ENCODE measurements at regions not wholly inside any gene's neighbourhood (a gene's known extent, or its start where the extent isn't known, plus 50 kb on each side); places are given as distances from the start of the nearest gene placed in this dataset.
"Not testable (repeated sequence)": the region's sequence is repeated elsewhere in the genome, so short reads cannot be mapped to it uniquely, and the experiment has no call there.

DNA sequence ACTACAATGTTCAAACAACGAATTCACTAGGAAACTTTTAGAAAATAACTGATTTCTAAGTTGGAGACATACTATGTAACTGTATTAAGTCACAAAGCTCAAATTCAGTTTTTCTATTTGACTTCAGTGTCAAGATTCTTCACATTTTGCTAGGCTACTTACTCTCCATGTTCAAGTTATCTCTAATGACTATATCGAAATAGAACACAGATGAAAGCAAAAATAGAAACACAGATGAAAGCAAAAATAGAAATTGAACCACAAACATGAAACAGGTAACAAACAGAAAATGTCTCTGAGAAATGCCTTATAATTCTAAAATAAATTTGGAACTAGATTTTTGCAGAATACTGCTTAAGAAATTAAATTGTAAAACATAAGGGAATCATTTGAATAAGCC, 113.5 kb downstream of the SPDYE17 start:
- DNase-seq: not testable (repeated sequence)

- not testable (repeated sequence) for DNase-seq
These were observed 117.8 kb downstream of the SPDYE17 start for GRCh38 chr7:76914361-76914760.

DNA sequence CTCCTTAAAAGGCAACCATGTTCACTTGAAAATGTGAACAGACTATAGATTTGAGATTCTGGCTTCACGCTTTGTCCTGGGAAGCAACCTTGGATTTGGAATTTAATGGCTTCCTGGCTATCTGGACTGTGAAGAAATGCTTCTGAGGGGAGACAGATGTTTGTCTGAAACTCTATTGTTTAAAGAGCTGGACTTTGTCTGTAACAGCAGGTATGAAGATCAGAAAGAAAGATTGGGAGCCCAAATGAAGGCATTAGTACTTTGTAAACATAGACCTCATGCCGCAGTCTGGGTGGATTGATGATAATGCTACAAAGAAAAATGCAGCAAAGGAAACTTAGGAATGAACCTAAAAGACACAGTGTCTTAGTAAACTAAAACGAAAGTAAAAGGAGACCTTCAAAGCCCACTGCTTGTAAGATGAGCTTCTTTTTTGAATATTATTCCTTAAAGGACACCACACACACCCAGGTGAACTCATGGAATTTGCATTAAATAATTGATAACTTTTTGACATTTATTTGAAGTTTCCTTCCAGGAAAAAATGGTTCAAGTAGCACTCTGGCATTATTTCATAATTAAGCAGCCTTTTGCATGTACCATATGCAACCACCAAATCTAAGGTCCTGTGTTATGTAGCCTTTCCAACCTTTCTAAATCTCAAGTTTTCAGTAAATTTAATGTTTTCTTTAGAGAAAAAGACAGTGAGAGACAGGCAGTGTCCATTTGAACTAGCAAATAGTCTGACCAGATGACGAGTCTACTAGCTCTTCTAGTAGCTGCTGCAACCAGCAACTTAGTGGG, 119.9 kb downstream of the SPDYE17 start:
- not testable (repeated sequence) for DNase-seq

DNA sequence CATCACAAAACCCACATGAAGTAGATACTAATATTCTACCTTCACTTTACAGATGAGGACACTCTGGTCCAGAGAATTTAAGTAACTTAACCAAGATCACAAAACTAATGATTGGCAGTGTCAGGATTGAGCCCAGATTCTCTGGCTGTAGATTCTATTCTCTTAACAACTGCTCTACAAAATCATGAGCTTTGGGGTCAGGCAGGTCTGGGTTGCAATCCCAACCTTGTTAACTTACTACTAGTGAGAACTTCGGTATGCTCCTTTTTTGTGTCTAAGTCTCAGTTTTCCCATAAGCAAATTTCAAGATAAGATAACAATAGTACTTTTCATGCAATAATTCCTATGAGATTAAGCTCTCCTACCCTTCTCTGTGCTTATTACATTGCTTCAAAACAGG, 127.5 kb downstream of the SPDYE17 start:
- not testable (repeated sequence) for DNase-seq

- not testable (repeated sequence) for DNase-seq
These were observed 130.0 kb downstream of the SPDYE17 start for GRCh38 chr7:76901944-76902710.

DNA sequence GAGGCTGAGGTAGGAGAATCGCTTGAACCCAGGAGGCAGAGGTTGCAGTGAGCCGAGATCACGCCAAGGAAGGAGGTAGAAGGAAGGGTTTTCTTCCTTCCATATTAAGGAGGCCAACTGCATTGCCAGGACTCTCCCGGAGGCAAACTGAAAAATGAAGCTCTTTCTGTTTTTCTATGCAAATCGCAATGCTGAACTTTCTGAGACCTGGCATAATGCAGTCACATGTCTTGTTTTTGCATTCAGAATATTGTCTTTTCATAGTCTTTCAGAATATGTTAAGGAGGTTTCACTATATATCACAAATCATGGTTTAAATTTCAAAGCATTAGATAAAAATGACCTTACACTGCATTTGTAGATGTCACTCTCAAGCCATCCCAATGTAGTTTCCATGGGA, 133.4 kb downstream of the SPDYE17 start:
- not testable (repeated sequence) for DNase-seq

DNA sequence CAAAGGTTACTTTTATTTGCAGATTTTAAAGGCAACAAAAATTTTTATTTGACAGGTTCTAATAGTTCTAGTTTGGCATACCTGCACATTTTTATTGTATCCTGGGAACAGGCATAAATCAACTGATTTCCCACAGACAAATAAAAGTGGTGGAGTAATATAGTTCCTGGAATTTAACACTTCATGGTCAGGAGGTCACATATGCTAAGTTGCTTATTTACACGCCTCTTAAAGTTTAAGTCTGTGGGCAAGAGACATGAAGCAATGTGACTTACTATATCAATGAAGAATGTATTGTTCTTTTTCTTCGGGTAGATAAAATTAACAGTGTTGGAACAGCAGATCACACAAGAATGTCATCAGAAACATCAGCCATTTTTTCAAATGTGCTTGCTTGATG, 135.2 kb downstream of the SPDYE17 start:
- not testable (repeated sequence) for DNase-seq

GRCh38 chr7:76895696-76896095, 136.5 kb downstream of the SPDYE17 start:
- not testable (repeated sequence) for DNase-seq

- not testable (repeated sequence) for DNase-seq
These were observed 140.4 kb downstream of the SPDYE17 start for GRCh38 chr7:76891771-76892170.

- not testable (repeated sequence) for DNase-seq
These were observed 152.3 kb downstream of the SPDYE17 start for GRCh38 chr7:76879733-76880288.

- DNase-seq: not testable (repeated sequence)
These were observed 156.4 kb downstream of the SPDYE17 start for GRCh38 chr7:76875760-76876159.

DNA sequence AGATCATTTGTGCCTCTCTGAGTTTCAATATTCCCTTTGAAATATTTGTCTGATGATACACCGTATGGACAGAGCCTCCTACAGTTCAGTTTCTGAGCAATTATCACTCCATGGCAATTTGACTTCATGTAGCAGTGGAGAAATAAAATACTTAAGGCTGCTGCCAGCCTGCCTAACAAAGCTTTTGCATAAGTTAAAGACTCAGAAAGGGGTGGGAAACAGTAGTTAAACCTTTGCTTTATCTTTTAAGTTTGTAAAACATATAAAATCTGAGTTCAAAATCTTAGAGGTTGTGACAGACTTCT, 161.7 kb downstream of the SPDYE17 start:
- not testable (repeated sequence) for DNase-seq

GRCh38 chr7:76867364-76867889, 164.7 kb downstream of the SPDYE17 start:
- DNase-seq: not testable (repeated sequence)

DNA sequence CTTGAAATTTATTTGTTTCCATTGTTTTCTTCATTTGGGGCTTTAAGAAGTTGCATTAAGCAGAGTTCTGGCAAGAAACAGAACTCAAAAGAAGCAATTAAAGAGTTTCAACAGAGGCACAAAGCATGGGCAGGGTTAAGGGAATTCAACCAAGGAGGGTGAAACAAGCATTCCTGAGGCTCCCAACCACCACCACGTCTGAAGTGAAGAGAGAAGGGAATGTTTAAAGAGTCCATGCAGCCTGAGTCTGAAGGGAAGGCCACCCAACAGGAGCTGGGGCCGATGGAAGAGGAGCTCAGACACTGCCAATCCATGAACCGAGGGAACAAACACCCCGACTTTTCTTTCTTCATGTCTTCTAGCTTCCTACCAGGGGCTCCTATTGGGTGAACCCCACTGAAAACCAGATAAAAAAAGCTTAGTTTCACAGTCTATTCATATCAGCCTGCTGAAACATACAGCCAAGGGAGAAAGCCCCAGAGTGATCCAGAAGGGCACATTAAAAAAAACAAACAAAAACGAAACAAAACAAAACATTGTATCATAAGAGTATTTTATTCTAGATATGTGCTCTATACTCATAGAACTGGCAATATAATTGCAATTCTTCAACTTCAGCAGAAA, 168.9 kb downstream of the SPDYE17 start:
- not testable (repeated sequence) for DNase-seq

- DNase-seq: not testable (repeated sequence)
These were observed 169.9 kb downstream of the SPDYE17 start for GRCh38 chr7:76862241-76862640.

DNA sequence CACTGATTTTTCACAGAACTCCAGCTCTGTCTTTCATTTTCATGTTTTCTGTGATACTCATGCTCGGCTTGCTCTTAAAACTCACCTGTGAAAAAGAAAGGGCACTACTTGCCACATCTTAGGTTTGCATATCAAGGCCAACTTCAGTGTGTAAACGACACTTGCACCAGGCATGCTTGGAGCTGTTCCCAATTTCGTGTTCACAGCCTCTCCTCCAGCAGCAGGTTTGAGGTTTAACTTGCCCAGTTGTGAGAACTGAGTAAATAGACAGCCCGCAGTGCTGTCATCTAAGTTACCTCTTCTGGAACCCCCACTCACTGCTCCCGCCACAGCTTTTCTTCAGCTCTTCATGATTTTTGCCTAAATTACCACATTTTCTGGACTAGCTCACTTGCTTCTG, 172.2 kb downstream of the SPDYE17 start:
- not testable (repeated sequence) for DNase-seq

GRCh38 chr7:76854631-76855030, 177.5 kb downstream of the SPDYE17 start:
- not testable (repeated sequence) for DNase-seq

DNA sequence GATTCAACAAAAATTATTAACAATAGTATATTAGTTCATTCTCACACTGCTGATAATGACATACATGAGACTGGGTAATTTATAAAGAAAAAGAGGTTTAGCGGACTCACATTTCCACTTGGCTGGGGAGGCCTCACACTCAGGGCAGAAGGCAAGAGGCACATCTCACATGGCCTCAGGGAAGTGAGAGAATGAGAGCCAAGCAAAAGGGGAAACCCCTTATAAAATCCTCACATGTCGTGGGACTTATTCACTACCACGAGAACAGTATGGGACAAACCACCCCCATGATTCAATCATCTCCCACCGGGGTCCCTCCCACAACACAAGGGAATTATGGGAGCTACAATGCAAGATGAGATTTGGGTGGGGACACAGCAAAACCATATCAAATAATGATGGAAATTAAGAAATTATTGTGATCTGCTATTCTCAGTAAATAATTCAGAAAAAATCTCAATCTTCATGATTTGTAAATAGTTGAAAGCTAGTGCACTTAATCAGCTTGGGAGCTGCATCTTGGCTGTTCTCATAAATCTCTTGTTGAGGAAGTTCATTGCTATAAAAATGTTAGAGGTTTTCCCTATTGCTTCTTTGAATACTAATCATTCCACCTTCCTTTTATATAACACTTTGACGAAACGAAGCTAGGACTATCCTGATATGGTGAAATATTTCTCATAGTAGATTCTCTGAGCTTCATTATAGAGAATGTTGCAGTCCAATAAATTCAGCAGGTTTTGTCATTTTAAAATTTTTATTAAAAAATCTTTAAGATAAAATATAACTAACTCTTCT, 179.2 kb downstream of the SPDYE17 start:
- DNase-seq: not testable (repeated sequence)

- DNase-seq: not testable (repeated sequence)
These were observed 179.8 kb downstream of the SPDYE17 start for GRCh38 chr7:76852362-76852761.

DNA sequence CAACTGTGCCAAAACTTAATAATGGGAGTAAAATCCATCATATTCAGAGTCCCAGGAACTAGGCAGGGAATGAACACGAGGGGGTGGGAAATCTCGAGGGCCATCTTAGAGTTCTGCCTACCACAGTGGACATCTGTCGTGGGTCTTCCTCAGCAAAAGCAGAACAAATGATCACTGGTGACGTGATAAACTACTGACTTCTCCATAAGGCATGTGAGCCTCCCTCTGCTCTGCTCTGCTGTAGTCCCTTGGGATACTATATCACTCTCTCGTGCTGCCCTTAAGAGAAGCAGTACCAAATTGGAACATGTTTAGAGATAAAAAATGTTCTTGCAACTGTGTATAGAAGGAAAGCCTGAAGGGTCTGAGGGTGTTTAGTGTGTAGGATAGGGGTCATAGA, 180.5 kb downstream of the SPDYE17 start:
- DNase-seq: not testable (repeated sequence)

DNA sequence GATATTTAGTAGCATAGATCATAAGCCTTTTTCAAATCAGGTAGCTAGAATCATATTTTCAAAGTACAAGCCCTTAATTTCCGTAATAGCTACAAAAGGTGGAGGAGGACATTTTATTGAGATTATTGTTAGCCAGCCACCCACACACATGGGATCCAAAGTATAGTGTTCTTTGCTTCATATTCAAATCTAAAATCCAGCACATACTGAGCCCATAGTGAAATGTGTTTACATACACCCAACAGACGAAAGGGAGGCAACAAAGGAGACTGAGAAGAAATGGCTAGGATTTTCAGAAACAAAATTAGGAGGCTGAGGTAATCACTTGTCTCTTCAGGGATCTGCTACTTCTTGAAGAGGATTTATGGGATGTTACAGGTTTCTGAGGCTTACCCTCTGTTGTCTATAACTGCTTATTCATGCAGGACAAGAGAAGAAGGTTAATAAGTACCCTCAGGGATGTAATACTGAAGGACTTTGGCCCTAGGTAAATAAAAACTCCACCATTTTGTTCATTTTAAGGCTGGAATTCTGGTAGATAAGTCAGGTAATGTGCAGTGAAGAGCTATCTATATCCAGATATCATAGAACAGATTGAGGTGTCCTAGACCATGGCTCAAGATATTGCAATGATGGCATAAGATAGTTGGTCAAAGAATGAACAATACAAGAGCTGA, 182.1 kb downstream of the SPDYE17 start:
- DNase-seq: not testable (repeated sequence)
